ENCODE measurements at regions not wholly inside any gene's neighbourhood (a gene's known extent, or its start where the extent isn't known, plus 50 kb on each side); places are given as distances from the start of the nearest gene placed in this dataset.

DNA sequence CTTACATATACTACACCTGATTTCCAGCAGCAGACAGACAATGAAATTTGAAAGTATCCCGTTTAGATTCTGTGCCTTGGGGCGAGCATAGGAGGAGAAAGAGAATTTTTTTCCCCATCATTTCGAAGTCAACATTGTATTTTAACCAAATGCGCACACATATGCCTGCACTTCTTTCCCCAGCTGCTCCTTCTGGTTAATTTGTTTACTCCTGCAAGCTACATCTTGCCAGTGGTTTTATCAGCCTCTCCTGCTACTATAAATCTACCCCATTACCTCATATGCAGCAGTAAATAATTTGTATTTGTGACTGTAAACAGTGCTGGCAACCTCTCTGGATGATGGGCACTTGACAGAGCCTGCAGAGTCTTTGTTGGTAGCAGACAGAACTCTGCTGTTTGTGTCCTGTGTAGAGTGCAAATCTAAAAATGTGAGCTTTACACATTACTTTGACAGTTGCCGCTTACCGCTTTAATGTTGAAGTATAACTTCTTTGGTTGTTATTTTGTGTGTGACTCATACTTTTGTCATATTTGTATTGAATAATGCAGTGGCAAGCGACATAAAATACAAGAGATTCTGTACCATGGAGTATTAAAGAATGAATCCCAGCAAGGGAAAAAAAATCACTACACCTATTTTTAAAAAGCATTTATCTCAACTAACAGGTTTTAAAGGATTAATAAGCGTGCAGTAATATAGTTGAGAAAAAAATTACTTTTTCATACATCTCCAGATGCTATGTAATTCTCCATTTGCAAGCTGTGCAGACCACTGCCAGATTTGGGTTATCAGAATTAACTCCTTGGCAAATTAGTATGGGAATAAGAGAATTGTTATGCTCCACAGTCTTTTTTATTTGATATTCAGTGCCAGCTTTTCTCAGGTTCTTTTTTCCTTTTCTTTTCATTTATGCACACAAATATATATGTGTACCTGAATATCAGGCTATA, 536.8 kb downstream of the XIRP2 start:
- DNase-seq (ENCODE audit: low spot score), result no peak

DNA sequence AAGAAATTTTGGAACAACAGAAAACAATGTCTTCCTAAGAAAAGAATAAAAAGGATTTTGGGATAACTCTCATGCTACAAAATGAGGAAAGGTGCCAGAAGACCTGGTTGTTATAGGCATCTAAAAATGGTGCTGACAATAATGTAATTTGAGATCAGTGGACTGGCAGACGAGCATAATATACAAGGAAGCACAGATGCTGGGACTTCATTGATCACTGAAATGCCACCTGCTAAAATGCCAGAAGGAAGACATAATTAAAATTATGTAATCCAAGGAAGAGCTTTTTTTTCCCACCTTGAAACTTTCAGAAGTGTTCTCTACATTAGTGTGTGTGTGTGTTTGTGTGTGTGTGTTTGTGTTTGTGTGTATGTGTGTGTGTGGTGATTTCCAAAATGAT, 535.9 kb downstream of the XIRP2 start:
- DNase-seq (ENCODE audit: low spot score), result no peak

DNA sequence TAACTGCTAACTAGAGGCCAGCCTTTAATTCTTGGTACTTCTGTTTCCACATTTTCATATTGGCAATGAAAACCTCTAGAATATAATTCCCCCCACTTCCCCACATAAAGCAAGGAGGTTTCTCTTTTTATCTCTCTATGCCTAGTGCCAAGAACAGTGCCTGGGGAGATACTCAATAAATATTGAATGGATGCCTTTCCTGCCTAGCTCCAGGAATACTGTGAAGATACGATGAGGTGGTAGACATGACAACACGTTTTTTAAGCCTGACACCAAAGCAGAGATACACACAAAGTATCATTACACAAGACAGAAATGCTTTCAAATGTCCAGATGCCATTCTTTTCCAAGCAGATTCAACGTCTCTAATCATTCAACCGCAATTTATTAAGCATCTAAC, 535.5 kb downstream of the XIRP2 start:
- DNase-seq (ENCODE audit: low spot score), result no peak

DNA sequence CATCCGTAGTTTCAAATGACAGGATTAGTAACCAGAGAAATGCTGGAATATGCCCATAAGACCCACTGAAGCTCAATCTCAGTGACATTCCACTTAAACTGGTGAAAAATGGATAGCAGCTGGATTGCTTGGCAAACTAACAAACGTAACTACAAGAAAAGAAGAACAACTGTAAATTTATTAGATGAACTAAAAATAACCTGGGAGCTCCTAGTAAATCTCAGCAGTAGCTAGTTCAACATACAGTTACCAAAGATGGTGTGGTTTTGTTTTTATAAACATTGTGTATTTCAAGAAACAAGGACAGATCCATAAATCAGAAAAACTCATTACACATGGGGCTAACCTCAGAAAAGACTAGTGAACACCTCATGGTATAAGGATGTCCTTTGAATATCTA, 531.9 kb downstream of the XIRP2 start:
- no peak for DNase-seq (ENCODE audit: low spot score)

DNA sequence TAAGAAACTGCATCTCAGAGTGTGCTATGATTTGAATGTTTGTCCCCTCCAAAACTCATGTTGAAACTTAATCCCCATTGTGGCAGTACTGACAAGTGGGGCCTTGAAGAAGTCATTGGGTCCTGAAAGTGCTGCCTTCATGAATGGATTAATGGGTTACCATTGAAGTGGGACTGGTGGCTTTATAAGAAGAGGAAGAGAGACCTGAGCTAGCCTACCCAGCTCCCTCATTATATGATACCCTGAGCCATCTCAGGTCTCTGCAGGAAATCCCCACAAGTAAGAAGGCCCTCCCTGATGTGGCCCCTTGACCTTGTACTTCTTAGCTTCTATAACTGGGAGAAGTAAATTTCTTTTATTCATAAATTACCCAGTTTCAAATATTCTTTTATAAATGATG, 526.8 kb downstream of the XIRP2 start:
- DNase-seq (ENCODE audit: low spot score), result no peak

DNA sequence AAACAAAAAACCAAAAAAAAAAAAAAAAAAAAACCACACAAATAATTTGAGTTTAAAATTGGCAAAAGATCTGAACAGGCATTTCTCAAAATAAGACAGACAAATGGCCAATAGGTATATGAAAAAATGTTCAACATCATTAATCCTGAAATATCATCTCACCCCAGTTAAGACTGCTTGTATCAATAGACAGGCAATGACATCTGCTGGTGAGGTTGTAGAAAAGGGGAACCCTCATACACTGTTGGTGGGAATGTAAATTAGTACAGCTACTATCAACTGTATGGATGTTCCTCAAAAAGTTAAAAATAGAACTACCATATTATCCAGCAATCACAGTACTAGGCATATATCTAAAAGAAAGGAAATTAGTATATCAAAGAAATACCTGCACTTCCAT, 523.1 kb downstream of the XIRP2 start:
- no peak for DNase-seq (ENCODE audit: low spot score)

DNA sequence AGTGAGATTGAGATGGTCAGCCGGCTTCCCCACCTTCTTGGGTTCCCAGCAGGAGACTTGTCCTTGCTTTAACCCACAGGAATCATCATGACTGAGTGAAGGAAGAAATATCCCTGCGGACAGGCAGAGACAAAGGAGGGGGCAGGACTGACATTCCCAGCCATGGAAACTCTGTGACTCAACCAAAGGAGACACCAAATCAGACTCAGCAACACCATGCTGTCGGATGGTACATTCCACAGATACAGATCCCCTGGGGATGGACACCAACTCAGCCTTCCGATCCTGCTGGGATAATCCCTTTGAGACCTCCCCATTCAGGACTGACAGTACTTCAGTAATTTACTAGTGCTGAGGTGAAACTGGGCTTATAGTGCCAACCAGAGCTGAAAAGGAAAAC, 518.3 kb downstream of the XIRP2 start:
- no peak for DNase-seq (ENCODE audit: low spot score)

DNA sequence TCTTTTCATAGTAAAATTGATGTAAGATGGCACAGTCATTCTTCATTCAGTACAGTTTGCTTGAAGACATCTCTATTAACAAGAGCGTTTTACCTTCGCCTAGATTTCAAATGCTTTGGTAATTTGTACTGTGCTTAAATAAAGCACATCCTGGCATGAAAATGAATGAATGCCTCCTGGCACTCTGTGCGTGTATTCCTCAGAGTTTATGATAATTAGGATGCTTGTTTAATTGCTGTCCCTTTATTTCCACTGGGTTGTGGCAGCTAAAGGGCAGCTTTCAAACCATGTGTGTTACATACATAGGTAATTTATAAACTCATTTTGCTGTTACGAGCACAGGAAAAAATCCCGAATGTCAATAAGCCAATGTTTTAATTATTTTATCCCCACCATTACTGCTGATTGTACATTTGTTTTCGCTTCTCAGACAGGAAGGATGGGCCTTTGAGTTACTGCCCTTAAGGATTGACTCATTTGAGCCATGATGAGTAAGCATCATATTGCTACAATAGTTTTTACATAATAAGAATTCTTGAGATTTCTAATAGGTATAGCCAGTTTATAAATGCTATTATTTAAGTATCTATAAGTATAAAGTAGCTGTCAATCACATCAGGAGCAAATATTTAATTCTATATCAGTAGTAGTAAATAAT, 516.5 kb downstream of the XIRP2 start:
- DNase-seq (ENCODE audit: low spot score), result no peak

DNA sequence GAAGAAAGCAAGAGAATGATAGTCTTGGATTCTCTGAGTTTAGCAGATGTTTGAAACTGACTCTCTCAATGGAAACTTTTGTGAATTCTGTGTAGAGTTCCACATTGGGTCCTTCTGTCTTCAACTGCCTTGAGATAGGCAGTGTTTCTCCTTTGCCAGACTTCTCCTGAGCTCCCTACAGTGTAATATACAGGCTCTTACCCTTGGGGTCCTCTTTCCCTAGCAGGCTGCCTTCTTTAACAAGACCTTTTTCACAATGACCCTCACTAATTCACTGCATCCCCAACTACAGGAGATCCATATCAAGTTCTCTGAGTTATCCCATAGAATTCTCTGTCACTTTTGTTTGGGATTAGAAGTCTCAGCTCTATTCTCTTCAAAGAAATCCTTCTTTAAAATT, 513.0 kb downstream of the XIRP2 start:
- no peak for DNase-seq (ENCODE audit: low spot score)

DNA sequence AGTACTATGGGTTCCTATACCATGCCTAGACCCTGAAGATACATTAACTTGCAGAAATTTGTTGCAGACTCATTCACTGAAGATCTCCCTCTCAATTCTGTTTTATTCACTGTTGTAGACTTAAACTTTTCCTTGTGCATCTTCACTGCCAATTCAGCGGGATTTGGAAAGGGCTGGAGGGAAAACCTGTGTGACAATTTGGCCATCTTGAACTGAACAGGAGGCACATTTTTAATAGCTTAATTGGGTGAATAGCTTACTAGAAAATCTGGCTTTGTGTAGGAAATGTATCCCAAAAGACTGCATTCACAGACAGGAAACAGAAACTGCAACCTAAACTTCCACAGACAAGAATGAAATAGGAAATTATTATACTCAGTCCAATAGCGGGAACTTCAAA, 512.3 kb downstream of the XIRP2 start:
- DNase-seq (ENCODE audit: low spot score), result no peak

DNA sequence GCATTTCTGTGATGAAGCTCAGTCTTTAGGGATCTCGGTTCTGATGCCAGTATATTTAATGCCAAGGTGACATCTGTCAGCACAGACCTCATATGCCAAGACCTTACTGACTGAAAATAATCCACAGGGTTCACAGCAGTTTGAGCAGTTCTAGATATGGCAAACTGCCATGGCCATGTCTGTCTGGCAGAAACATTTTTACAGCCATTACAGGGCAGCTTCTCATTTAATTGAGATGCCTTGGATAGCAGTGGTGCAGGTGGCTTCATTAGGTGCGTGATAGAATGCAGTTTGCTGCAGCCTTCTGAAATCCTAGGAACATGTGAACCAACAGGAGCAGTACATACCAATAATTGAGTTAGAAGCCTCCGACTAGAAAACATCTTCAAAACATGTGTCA, 510.6 kb downstream of the XIRP2 start:
- DNase-seq (ENCODE audit: low spot score), result no peak

DNA sequence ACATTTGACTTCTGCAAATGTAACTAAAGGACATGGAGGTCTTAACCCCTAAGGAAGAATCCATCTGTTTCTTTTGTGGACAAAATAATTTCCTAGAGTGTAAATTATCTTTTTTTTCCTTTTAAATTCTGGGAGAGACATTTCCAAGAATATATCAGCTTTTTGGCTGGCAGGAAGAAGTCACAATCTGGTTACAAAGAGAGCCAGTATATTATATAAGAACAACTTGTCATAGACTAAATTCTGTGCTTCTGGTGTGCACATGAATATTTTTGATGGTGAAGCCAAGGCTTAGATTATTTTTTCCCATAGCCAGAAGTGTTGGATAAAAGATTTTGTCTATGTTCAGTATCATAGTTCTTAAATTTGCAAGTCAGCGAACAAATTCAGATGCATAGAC, 500.6 kb downstream of the XIRP2 start:
- no peak for DNase-seq (ENCODE audit: low spot score)

DNA sequence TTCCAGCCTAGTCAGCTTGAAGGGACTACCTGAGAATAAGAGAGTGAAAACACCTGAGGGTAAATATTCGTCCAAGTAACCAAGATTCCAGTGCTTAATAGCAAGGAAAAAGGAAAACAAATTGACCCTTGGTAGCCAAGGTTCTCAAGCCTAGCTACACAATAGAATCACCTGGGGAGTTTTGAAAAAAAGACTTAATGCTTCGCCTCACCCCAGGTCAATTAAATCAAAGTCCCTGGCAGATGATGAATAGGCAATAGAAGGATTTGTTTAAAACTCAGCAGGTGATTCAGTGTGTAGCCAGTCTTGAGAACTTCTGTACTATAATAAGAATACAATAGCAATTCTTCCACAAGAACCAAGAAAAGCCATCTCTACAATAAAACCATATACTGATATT, 500.2 kb downstream of the XIRP2 start:
- DNase-seq (ENCODE audit: low spot score), result no peak

DNA sequence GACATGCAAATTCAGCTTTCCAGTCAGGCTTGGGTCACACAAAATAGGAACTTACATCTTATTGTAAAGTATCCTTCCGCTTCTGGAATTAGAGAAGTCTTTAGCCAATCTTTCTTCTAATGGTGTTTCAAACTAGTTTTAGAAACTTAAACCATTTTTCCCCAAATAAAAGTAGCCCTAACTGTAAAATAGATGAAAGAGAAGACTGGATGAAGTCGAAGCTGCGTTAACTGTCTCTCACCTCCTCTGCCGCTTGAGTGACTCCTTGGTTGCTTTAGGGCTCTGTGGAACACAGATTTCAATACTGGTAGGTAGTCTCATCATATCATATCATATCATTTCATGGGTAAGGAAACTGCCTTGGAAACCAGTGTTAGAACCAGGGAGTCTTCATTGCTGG, 498.4 kb downstream of the XIRP2 start:
- no peak for DNase-seq (ENCODE audit: low spot score)

DNA sequence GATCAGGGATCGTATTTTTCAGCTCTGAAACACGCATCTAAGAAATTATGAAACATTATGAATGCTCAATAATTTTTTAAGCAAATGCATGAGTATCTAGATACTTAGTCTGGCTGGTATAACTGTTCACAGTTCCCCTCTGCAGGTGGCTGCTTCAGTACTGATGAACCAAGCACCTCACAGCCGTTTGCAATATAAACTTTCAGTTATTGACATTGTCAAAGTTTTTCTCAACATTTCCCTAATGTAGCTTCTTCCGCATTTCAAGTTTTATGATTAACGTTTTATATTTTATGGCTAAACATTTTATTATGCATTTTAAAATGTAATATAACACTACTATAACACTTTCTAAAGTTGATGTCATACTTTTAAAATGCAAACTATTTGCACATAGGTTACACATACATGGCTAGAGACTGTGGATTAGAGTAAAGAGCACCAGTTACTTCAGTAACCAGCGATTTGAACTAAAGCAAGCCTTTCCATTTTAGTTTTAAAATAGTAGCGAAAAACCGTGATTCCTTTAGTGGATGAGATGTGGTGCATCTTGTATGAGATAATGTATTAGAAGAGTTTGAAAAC, 495.4 kb downstream of the XIRP2 start:
- no peak for DNase-seq (ENCODE audit: low spot score)

DNA sequence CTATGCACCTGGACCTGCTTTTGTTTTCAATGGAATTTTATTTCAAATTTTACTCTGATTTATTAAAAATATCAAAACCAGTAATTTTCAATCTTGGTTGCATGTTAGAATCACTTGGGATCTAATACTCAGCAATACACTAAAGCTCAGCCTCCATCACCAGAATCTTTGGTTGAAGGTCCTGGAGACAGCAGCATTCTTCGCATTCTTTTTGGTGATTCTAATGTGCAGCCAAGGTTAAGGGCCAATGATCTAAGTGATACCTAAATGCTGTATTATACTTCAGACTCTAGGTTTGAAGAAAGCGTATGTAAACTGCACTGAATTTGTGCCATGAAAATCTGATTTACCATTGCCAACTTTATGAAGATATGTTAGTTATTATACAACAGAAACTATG, 493.1 kb downstream of the XIRP2 start:
- no peak for DNase-seq (ENCODE audit: low spot score)

DNA sequence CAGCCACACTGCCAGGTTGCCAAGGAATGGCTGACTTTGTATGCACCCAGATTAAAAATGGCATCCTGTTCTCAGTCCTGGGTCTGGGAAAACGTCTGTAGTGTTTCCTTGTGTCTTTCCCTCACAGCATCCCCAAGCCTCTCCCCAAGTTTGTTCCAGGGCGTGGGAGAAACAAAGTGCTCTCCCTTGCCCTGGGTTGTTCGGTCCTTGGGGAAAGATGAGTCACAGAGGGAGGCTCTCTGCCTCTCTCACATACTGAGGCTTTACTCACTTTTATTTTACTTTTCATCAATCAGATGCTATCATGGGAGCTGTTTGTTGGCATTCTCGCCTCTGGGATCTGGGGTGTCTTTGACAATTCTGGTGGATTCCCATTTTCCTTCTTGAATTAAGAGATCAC, 492.3 kb downstream of the XIRP2 start:
- DNase-seq (ENCODE audit: low spot score), result no peak

DNA sequence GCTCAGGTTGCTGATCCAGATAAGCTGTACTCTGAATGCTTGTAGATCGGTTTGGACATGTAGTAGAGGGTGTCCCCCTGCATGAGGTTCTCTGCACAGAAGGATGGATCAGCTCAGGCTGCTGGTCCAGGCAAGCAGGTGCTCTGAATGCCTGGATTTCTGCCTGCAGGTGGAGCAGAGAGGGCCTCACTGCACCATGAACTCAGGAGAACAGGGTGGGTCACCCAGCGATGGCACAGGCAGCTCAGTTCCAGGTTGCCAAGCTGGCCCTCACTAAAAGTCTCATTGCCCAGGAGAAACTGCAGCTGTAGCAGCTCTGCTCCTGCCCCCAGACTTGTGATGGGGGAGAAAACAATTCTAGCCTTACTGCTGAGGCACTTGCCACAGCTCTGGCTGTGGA, 491.8 kb downstream of the XIRP2 start:
- no peak for DNase-seq (ENCODE audit: low spot score)

DNA sequence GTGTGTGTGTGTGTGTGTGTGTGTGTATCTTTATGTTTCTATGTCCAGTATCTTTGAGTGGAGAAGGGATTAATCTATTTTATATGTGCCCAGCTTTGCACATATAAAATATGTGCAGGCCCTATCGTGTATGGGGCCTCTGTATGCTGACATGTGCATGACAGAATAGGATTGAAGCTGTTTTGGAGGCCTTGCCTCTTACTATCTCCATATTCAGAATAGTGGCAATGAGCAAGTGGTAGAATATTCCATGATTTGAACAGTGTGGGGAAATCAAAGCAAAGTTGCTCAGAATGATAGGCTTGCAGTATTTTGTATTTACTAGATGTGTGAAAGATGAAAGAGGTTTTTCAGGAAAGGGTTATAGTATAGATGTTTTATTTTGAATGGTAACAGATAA, 480.8 kb downstream of the XIRP2 start:
- no peak for DNase-seq (ENCODE audit: low spot score)

DNA sequence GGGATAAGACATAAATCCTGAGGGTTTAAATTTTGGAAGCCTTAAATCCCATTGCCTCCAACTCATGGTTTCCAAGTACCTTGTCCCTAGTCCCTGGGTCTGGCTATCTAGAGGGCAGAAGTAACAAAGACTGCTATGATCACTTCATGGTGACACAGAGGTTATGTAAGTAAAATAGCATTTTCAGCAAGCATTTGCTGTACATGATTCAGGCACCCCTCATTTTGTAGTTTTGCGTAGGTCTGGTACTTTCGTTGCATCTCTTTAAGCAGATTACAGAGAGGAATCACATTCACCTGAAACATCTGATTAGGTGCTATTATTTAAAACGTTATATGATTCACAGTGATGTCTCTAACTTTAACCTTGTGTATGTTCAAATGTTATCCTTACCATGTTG, 480.1 kb downstream of the XIRP2 start:
- no peak for DNase-seq (ENCODE audit: low spot score)

DNA sequence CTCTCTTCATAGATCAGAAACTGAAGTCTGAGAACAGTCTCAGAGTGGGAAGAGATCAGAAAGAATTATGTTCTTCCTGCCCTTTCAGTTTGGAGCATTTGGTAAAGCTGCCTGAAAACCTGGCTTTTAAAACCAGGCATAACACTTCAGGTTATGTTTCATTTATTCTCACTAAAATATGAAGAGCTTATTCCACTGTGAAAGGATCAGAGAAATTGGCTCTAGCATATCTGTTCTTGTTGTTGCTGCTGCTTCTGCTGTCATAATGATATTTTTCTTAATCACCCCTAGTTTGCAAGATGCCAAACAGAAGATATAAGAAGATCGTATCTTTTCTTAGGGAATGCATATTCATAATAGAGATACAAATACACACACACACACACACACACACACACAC, 476.9 kb downstream of the XIRP2 start:
- DNase-seq (ENCODE audit: low spot score), result no peak

DNA sequence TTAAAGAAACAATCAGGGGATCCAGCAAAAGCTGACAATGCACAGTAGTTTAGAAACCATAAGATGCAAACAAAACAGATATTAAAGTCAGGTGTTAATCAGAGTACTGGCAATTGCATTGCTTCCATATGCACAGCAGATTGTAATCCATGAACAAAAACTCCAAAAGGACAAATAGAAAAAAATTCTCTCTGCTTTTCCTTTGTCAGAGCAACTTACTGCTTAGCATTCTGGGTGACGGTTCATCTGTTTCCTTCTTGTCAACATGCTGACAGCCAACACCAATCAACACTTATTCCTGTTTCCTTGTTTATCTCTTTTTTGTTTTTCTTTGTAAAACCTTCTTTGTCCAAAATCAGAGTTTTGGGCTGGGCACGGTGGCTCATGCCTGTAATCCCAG, 473.1 kb downstream of the XIRP2 start:
- no peak for DNase-seq (ENCODE audit: low spot score)

DNA sequence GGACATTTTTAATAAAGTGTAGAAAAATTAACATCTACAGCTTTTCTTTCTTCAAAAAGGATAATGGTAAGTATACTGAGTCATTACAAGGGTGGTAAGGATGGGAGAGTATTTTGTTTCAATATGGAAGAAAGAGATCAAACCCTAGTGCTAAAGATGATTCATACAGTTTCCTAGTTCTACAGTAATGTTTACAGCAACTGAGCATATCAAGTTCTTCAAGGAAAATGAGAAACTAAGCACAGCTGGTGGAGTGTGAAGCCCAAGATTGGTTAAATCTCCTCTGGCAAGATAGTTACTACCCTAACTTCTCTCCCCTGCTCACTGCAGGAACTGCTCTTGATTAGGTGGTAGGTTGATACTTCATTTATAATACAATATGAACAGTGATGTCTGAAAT, 467.5 kb downstream of the XIRP2 start:
- no peak for DNase-seq (ENCODE audit: low spot score)

All from AG08396 (cell line).